HG02571 (cell line): ENCODE measurements at regions not wholly inside any gene's neighbourhood (a gene's known extent, or its start where the extent isn't known, plus 50 kb on each side); places are given as distances from the start of the nearest gene placed in this dataset.
"Not testable (repeated sequence)": the region's sequence is repeated elsewhere in the genome, so short reads cannot be mapped to it uniquely, and the experiment has no call there.

Experiments used
- ATAC-seq: cut with Tn5 transposase; IDR thresholded peaks from one replicate; pipeline ENCODE4 v1.9.1; 2021; ENCODE audit warnings: mild to moderate bottlenecking, moderate library complexity; ENCODE audit not compliant: unreplicated experiment

DNA sequence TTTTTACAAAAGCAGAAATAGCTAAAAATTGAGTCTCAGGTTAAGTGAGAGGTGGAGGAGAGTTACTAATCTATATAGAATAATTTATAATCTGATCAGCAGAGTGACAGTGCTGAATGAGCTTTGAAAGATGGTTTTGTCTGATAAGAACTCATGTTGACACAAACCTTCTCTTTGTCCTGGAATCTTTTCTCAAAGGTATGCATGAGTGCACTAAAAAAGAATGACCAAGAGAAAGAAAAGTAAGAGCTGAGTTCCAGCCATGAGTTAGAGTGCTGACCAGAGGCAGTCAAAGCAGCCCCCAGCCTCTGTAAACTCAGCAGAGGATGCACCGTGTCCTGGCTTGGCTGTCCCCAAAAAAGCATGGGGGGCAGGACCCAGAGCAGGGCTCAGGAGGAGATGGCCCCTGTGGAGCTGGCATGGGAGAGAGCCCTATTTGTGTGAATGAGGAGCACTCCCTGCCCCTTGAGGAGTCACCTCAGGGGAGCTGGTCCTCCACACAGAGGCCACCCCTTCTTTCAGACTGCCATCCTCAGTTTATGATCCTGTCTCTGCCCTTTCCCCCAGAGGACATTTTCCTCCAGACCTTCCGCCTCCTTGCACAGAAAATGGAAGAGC lies 129.8 kb downstream of the SEC23A start:
- no peak for ATAC-seq

DNA sequence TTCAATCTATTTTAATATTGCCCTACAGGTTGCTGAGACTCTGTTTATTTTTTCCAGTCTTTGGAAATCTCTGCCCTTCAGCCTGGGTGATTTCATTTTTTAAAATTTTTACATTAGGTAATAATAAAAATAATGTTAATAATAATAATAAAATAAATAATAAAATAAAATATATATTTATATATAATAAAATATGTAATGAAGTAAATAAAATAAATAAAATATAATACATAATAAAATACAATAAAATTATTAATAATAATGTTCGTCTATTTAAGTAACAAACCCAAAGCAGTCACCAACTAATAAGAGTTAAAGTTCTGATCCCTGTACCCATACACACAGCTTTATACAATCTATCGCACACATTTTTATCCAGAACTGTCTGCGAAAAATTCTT lies 130.5 kb downstream of the SEC23A start:
- no peak for ATAC-seq

- ATAC-seq: no peak
These were observed 131.6 kb downstream of the SEC23A start for GRCh38 chr14:38971258-38971921.

- no peak for ATAC-seq
These were observed 138.4 kb downstream of the SEC23A start for GRCh38 chr14:38964630-38965029.

DNA sequence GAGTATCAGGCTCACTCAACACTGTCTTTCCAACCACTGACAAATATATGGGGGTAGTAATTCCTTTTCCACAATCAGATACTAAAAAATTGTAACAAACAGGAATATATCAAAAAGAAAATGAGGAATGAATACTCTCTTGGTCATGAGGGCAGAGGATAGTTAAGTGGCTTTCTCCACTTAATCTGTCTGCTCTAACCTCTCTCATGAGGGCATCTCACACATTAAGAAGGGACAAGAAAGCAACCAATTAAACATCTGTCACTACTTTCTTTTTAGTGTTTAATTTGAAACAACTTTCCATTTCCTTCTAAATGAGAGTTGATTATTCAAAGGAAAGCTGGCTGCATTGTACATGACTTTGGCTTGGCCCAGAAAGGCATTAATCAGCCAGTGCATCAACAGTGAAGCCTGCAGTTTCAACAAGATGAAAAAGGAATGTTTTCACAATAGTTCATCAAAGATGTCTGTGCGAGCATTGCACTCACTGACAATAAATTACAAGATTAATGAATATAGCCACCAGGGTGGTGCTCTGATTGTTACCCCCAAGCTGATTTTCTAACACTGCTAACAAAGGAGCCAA lies 142.0 kb downstream of the SEC23A start:
- ATAC-seq: no peak

DNA sequence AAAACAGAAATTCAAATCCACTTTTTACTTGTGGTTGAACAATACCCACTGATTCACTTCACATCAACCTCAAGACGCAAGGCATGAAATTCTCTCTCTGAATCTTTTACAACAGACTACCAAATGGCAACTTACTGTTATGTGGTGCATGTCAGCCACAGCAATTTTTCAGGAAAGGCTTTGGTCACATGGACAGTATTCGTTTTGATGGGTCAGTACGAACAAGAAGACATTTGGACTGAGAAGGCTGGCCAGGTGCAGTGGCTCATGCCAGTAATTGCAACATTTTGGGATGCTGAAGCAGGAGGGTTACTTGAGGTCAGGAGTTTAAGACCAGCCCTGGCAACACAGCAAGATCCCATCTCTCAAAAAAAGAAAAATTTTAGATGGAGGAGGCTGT lies 144.0 kb downstream of the SEC23A start:
- no peak for ATAC-seq

DNA sequence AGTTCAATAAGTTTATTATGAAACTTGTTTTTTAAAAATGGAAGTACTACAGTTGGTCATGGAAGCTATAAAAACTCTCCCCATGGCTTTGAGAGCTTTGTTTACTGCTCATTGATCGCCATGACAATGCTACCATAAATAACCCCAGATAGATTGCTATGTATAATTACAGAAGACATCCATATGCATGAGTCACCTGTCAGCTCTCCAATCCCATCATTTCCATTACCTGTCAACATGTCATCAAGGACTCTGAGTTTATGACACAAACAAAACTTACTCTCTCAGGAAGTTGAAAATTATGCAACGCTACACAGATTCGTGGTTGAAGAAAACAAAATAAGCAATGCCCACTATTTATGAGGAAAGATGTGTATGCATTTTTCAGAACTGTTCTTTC lies 144.4 kb downstream of the SEC23A start:
- no peak for ATAC-seq

- no peak for ATAC-seq
These were observed 151.6 kb downstream of the SEC23A start for GRCh38 chr14:38951451-38951850.

GRCh38 chr14:38950676-38951075 lies 152.4 kb downstream of the SEC23A start:
- ATAC-seq: no peak

GRCh38 chr14:38948576-38948975 lies 154.5 kb downstream of the SEC23A start:
- ATAC-seq: no peak

- ATAC-seq: no peak
These were observed 154.9 kb downstream of the SEC23A start for GRCh38 chr14:38948171-38948570.

DNA sequence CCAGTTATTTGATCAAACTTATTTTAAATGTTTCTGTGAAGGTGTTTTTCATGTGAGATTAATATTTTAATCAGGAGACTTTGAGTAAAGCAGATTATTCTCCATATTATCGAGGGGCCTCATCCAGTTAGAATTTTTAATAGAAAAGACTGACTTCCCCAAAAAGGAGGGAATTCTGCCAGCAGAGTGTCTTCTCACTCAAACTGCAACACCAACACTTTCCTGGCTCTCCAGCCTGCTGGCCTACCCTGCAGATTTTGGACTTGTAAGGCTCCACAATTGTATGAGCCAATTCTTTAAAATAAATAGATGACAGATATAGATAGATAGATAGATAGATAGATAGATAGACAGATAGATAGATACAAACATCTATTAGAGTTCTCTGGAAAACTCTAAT lies 155.7 kb downstream of the SEC23A start:
- ATAC-seq: no peak

- no peak for ATAC-seq
These were observed 158.3 kb downstream of the SEC23A start for GRCh38 chr14:38944691-38945090.

DNA sequence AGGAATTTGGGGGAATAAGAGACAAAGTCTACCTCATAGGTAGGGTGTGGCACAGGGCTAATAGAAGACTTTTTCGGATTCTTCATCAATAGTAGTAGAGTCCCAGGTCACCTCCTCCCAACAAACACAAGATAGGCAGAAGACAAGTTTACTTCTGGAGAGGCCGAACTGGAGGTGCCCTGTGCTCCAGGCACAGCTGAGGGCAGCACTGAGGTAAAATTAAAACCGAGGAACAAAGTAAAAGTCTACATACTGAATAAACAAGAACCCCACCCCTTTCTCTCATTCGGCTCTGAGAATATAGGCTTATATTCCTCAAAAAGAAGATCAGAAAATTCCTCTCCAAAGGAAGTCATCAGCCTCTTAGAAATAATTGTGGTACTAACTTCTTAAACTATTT lies 161.5 kb downstream of the SEC23A start:
- ATAC-seq: no peak

DNA sequence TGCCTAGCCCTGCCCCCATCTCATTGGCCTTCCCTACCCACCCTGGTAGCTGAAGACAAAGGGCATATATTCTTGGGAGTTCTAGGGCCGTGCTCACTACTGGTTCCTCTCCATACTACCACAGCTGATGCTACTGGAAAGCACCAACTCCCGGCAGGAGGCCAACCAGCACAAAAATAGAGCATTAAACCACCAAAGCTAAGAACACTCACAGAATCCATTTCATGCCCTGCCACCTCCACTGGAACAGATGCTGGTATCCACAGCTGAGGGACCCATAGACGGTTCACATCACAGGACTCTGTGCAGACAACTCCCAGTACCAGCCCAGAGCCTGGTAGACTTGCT lies 170.4 kb downstream of the SEC23A start:
- not testable (repeated sequence) for ATAC-seq

DNA sequence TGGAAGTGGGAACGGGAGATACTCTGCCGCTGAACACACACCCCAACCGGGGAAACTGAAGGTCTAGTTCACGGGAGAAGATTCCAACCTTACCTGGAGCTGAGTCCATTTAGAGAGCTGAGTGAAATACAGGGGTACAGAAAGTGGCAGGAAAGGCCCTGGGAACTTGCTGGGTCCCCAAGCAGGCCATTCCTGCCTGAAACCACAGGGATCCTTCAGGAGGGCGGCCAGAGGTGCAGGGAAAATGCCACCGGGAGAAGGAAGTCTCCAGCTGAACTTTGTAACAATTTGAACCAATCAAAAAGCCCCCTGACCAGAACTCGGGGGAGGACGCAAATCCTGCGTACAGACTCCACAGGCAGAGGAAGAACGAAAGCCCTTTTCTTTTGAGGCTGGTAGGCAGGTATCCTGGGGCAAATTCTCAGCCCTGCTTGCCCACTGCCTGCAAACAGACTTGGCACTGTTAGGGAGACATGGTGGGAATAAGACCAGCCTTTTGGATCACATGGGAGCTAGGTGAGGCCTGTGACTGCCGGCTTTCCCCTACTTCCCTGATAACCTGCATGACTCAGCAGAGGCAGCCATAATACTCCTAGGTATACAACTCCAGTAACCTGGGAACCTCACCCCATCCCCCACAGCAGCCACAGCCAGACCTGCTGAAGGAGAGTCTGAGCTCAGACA lies 170.9 kb downstream of the SEC23A start:
- no peak for ATAC-seq

DNA sequence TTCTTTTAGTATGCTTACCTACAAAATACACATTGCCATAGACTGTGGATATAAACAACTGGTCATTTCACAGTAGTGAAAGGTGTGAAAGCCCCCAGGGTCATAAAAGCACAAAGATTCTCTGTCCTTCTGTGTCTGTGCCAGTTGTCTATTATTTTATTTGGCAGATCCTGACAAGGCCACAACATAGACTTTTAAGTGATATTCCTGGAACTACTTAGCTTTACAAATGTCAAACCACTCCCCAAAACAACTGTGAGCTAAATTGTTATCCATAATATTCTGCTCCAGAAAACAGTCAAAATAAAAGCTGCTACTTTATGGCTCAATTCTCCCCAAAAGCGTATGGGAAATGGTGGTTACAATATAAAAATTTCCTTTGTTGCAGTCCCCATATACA lies 172.1 kb downstream of the SEC23A start:
- no peak for ATAC-seq

DNA sequence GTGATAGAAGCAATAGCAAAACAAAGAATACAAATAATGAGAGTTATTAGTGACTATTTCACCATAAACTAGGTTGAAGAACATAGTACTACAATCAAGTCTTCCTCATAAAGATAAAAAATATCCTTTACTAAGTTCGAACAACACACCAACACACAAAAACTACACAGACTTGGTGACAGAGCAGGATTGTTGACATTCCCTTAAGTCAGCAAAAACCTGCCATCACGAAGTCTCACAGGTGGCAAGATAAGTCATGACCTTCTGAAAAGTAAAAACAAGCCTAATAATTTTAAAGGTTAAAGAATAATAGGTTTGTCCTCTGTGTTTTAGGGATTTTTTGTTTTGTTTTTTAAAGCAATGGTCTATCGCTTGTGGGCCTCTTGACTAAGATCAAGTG lies 173.0 kb downstream of the SEC23A start:
- ATAC-seq: no peak

- ATAC-seq: no peak
These were observed 173.6 kb downstream of the SEC23A start for GRCh38 chr14:38929416-38929815.

- ATAC-seq: not testable (repeated sequence)
These were observed 181.1 kb downstream of the SEC23A start for GRCh38 chr14:38921893-38922292.

DNA sequence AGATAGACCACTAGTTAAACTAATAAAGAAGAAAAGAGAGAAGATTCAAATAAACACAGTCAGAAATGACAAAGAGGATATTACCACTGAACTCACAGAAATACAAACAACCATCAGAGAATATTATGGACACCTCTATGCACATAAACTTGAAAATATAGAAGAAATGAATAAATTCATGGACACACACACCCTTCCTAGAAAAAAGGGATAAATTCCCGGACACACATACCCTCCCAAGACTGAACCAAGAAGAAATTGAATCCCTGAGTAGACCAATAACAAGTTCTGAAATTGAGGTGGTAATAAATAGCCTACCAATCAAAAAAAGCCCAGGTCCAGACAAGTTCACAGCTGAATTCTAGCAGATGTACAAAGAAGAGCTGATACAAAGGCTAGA lies 187.9 kb downstream of the SEC23A start:
- no peak for ATAC-seq

DNA sequence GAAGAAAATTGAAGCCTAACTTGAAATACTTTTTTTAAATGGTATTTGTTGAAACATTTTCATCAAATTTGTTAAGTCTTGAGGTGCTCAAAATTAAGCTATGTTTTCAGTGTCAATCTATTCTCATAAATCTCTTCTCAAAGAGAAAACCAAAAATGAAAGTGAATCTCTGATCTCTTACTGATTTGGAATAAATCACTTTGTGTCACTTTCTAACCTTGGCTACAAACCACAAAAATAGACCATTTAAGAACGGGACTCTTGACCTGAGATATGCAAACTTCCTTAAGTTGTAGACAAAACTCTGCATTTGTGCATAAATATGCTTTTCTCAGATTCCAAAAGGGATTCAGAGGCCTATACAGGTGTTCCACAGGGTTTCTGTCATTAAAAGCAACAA lies 192.9 kb downstream of the SEC23A start:
- no peak for ATAC-seq
